SJCRH30 (cell line): ENCODE measurements at regions not wholly inside any gene's neighbourhood (a gene's known extent, or its start where the extent isn't known, plus 50 kb on each side); places are given as distances from the start of the nearest gene placed in this dataset.
"Not testable (repeated sequence)": the region's sequence is repeated elsewhere in the genome, so short reads cannot be mapped to it uniquely, and the experiment has no call there.

Experiments
- DNase-seq, 2 experiments: peaks; one replicate each; pipeline ENCODE4 v3.0.0-alpha.2; 2015 to 2020
- H3K27ac ChIP-seq: fragments of 250-450 bp; sonication (Bioruptor Pico); 2 replicates; pipeline ENCODE4 v1.5.1; 2020; ENCODE audit warnings: mild to moderate bottlenecking, moderate library complexity
- H3K27me3 ChIP-seq: fragments of 250-450 bp; sonication (Bioruptor Pico); 2 replicates; pipeline ENCODE4 v1.5.1; 2020; ENCODE audit warnings: mild to moderate bottlenecking, moderate library complexity
- H3K36me3 ChIP-seq: fragments of 250-450 bp; sonication (Bioruptor Pico); 2 replicates; pipeline ENCODE4 v1.5.1; 2020; ENCODE audit warnings: mild to moderate bottlenecking, moderate library complexity
- H3K4me1 ChIP-seq: fragments of 250-450 bp; sonication (Bioruptor Pico); 2 replicates; pipeline ENCODE4 v1.5.1; 2020; ENCODE audit warnings: mild to moderate bottlenecking, moderate library complexity
- H3K4me3 ChIP-seq: fragments of 250-450 bp; sonication (Bioruptor Pico); 2 replicates; pipeline ENCODE4 v1.5.1; 2020; ENCODE audit warnings: mild to moderate bottlenecking, moderate library complexity
- H3K9me3 ChIP-seq: fragments of 250-450 bp; sonication (Bioruptor Pico); replicated peaks from 2 replicates; pipeline ENCODE4 v1.5.1; 2020; ENCODE audit warnings: mild to moderate bottlenecking, moderate library complexity

DNA sequence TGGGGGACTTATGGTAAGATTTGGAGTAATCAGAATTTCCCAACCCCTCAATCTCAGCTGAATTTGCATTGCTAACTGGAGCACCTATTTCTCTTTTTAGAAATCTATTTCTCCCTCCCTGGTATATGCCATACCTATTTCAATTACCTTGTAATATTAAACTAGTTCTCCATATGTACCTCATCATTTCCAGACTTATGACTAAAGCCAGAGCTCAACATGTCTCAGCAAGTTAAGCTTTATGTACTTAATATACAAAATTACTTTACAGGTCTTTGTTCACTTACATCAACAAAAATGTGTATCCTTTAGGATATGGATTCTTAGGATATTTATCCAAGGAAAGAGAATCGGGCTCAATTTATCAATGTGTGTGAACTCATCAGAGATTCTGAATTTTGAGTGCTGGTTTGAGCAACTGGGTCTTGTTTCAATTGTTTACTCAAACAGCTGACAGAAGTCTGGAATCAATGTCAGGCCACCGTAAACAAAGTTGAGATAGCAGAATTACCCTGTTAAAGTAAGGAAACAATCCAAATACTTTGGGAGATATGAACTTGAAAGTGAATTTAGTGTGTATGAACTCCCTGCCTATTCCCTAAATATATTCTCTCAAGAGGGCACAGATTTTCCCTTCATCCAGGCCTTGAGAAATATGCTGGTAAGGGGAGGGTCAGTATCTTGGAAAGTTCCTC is 199.6 kb downstream of the VEGFC start:
- Histone ChIP-seq H3K4me3 (no peak overlapping the region), H3K27me3 (no peaks in the 10 kb centered on the region), H3K27ac (no peak overlapping the region), H3K4me1 (no peaks in the 10 kb centered on the region), H3K9me3 (no peaks in the 10 kb centered on the region), H3K36me3 (no peaks in the 10 kb centered on the region)
- DNase-seq: no peak

DNA sequence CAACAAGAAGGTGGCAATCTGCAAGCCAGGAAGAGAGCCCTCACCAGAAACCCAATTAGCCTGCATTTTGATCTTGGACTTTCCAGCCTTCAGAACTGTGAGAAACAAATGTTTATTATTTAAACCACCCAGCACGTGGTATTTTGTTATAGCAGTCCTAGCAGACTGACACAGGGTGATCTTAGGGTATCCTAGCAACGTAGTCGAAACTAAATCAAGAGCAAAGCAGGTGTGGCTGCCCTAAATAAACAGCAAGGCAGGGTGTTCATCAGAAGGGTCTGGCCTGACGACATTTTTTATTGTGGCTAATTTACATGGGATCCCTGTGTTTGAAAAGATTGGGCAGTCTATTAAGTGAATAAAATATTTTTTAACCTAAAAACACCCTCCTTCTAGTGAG is 198.8 kb downstream of the VEGFC start:
- H3K27me3 ChIP-seq: no peaks in the 10 kb centered on the region
- no peak for DNase-seq

DNA sequence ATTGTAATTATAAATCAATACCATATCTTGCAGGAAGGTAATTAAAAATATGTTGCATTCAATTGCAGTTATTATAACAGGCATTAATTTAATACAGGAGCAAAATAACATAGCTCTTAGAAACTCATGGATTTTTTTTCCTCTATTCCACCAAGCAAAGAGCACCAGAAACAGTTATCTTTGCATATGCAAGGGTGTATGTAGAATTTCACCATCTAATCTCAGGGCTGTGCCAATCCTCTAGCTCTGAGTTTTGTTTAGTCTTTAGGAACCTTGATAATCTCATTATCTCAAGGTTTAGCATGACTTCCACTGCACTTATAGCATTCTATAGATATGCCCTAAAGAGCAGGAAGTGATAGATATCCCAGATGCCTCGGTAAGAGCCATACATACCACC is 197.5 kb downstream of the VEGFC start:
- Histone ChIP-seq H3K36me3 (no peaks in the 10 kb centered on the region), H3K4me3 (no peak overlapping the region), H3K4me1 (no peaks in the 10 kb centered on the region), H3K27ac (no peak overlapping the region), H3K9me3 (no peaks in the 10 kb centered on the region), H3K27me3 (no peaks in the 10 kb centered on the region)
- no peak for DNase-seq

More for the DNA sequence above, 198.8 kb downstream of the VEGFC start:
- Histone ChIP-seq H3K27ac (no peak overlapping the region), H3K36me3 (no peaks in the 10 kb centered on the region), H3K4me1 (no peaks in the 10 kb centered on the region), H3K9me3 (no peaks in the 10 kb centered on the region), H3K4me3 (no peak overlapping the region)

DNA sequence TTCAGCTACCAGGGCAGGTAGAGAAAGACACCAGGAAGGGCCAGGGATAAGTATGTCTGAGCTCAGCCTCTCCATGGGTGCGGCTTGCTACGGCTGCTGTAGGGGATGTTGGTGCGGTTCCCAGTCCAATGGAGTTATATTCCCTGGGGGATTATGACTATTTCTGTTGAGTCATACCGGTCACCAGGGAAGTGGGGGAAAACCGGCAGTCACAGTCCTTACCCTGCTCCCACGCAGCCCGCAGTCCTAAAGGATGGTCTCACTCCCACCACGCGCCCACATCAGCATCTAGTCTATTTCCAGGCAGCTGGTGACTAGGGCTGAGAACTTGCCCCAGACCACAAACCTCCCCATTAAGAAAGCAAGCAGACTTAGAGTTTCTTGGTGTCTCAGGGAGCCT is 191.6 kb downstream of the VEGFC start:
- Histone ChIP-seq H3K9me3 (no peaks in the 10 kb centered on the region), H3K27me3 (no peaks in the 10 kb centered on the region), H3K36me3 (no peaks in the 10 kb centered on the region), H3K4me3 (no peak overlapping the region), H3K4me1 (no peaks in the 10 kb centered on the region), H3K27ac (no peak overlapping the region)
- DNase-seq: peak in 1 of 2 experiments; percentile 2

DNA sequence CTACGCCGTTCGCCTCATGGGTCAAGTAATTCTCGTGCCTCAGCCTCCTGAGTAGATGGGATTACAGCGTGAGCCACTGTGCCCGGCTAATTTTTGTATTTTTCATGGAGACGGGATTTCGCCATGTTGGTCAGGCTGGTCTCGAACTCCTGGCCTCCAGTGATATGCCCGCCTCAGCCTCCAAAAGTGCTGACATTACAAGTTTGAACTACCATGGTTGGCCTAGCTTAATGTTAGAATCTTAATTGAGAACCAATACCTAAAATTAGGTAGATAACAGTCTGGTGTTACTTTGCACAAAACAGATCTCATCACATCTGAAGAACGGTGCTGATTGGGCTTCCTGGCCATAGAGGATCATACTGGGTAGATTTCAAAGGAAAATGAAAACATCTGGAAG is 184.9 kb downstream of the VEGFC start:
- no peaks in the 10 kb centered on the region for H3K36me3 ChIP-seq
- no peaks in the 10 kb centered on the region for H3K4me1 ChIP-seq
- H3K27me3 ChIP-seq: no peaks in the 10 kb centered on the region
- H3K27ac ChIP-seq: no peak overlapping the region
- H3K9me3 ChIP-seq: no peaks in the 10 kb centered on the region
- no peak for DNase-seq
- no peak overlapping the region for H3K4me3 ChIP-seq

DNA sequence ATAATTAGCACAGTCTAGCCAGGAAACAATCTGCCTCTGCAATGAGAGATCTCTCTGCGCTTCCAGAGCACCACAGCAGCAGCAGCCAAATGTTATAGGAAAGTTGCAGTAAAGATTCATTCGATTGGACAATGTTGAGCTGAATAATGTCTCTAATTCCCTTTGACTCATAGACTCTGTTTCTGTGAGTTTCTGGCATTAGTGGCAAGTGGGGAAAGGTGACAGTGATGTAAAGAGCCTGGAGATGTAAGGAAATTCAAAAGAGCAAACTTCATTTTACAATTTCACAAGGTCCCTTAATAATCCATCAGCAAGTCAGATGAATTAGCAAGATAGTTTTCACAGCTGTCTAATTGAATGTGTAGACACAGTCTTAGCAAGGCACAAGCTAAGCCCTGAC is 184.4 kb downstream of the VEGFC start:
- no peaks in the 10 kb centered on the region for H3K4me1 ChIP-seq
- H3K4me3 ChIP-seq: no peak overlapping the region
- no peaks in the 10 kb centered on the region for H3K27me3 ChIP-seq
- no peak for DNase-seq
- H3K9me3 ChIP-seq: no peaks in the 10 kb centered on the region
- H3K27ac ChIP-seq: no peak overlapping the region
- no peaks in the 10 kb centered on the region for H3K36me3 ChIP-seq

DNA sequence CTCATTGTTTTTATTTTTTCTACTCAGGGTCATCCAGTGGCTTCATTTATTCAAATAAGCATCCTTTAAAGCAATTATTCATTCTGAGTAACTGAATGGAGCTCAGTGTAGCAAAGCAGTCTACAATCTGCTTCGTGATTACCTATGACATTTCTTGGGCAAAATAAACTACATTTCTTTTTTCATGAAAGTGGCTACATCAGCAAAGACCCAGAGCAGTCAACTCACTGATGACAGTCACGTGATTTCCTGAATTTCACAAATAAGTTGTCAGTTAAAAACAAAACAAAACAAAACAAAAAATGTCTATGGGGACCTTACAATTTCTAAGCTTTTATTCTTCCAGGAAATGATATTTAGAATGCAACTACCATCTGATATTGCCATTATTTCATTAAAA is 182.1 kb downstream of the VEGFC start:
- Histone ChIP-seq H3K9me3 (no peaks in the 10 kb centered on the region), H3K36me3 (no peaks in the 10 kb centered on the region), H3K4me1 (no peaks in the 10 kb centered on the region), H3K27ac (no peak overlapping the region), H3K4me3 (no peak overlapping the region), H3K27me3 (no peaks in the 10 kb centered on the region)
- no peak for DNase-seq

DNA sequence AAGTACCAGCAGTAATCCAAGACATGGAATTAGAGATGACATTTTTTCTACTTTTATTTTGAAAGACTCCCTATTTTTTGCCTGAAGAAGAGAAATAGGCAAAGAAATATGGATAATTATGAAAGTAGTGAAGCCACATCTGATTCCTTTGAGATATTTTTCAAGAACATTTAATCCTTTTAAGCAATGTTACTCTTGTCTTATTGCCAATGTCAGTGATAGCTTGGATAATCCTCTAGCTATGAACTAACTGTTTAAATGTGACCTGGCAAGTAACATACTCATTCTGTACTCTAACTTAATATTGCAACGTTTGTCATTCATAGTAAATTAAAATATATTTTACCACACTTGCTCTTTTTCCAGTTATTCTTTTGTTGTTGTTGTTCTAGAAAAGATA is 181.3 kb downstream of the VEGFC start:
- no peak overlapping the region for H3K27ac ChIP-seq
- no peak overlapping the region for H3K4me3 ChIP-seq
- DNase-seq: no peak
- H3K4me1 ChIP-seq: no peaks in the 10 kb centered on the region
- H3K27me3 ChIP-seq: no peaks in the 10 kb centered on the region
- no peaks in the 10 kb centered on the region for H3K9me3 ChIP-seq
- no peaks in the 10 kb centered on the region for H3K36me3 ChIP-seq

DNA sequence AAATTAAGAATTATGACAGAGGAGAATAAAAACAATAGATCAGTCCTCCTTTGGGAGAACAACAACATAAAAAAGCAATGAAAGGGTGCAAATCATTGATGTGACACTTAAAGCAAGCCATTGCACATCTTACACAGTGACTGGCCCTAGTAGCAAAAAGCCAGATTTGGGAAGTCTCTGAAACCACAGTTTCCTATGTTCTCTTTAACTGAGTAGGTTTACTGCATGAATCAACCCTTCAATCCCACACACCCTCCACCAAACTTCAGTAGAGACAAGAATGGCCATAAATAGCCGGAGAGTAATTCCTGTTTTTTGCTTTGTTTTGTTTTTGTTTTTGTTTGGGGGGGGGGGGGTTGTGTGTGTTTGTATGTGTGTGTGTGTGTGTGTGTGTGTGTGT is 180.8 kb downstream of the VEGFC start:
- Histone ChIP-seq H3K4me1 (no peaks in the 10 kb centered on the region), H3K27me3 (no peaks in the 10 kb centered on the region), H3K4me3 (no peak overlapping the region), H3K36me3 (no peaks in the 10 kb centered on the region), H3K27ac (no peak overlapping the region), H3K9me3 (no peaks in the 10 kb centered on the region)
- DNase-seq: no peak

DNA sequence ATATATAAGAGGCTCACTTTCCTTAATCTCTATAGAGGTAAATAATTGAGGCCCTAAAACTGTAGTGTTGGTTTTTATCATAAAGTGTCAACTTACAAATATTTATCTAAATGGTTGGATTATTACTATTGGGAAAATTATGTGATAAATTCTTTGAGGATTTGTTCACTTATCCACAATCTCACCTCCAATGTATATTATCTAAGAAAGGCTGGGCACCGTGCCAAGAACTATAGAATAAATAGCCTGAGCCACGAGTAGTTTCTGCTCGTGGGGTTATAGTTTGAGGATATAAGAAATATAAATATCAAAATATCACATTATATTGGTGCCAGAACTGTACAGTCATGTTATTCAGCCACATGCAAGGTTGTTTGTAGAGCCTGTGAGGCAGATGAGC is 177.9 kb downstream of the VEGFC start:
- Histone ChIP-seq H3K4me3 (no peak overlapping the region), H3K27ac (no peak overlapping the region), H3K9me3 (no peaks in the 10 kb centered on the region), H3K27me3 (no peaks in the 10 kb centered on the region), H3K36me3 (no peaks in the 10 kb centered on the region), H3K4me1 (no peaks in the 10 kb centered on the region)
- peak in 1 of 2 experiments; percentile 22 for DNase-seq

DNA sequence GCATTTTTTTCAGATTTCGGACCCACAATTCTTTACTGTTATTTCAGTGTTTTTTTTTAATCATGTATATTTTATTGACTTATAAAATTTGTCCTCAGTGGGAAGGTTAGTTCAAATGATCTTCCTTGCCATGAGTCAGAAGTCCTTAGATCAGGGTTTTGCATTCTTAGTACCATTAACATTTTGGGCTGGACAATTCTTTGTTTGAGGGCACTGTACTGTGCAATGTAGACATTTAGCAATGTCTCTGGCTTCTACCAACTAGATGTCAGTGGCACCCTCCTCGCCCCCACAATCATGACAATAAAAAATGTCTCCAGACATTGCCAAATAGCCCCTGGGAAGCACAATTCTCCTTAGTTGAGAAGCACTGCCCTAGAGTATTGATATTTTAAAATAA is 176.6 kb downstream of the VEGFC start:
- Histone ChIP-seq H3K27me3 (no peaks in the 10 kb centered on the region), H3K9me3 (no peaks in the 10 kb centered on the region), H3K36me3 (no peaks in the 10 kb centered on the region), H3K4me1 (no peaks in the 10 kb centered on the region), H3K27ac (no peak overlapping the region), H3K4me3 (no peak overlapping the region)
- no peak for DNase-seq

DNA sequence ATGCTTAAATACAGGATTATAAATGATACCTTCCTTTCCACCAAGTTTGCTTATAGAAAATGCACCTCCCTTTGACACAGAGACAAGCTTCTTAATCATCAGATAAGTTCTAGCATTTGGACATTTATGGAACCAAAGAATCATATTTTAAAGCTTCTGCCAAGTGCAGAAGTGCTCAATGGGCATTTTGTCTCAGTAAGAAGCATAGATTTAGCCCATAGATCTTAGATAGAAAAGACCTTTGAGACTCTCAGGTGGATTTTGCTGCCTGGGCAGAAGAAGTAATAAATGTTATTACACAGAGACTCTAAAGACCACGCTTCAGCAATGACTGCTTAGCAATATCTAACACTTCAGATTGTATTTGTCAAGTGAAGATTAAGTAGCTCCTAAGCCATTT is 174.6 kb downstream of the VEGFC start:
- no peaks in the 10 kb centered on the region for H3K36me3 ChIP-seq
- H3K27ac ChIP-seq: no peak overlapping the region
- no peaks in the 10 kb centered on the region for H3K4me1 ChIP-seq
- no peaks in the 10 kb centered on the region for H3K9me3 ChIP-seq
- H3K4me3 ChIP-seq: no peak overlapping the region
- DNase-seq: no peak
- no peaks in the 10 kb centered on the region for H3K27me3 ChIP-seq

DNA sequence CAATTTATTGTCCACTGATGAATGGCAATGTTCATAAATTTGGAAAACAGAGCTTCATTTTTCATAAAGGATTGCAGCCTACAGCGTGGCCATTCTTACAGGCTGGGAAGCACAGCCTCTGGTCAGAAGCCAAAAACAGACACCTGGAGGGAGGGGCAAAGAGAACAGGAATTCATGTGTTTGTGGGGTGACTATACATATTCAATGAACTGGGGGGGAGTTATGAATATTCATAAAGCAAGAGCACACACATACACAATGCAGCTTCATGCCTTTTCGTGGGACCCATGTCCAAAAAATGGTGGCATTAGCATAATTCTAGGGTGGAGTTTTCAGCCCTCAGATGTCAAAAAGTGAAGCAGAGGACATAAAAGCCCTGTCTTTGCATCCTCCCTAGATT is 173.3 kb downstream of the VEGFC start:
- Histone ChIP-seq H3K27me3 (no peaks in the 10 kb centered on the region), H3K4me3 (no peak overlapping the region), H3K9me3 (no peaks in the 10 kb centered on the region), H3K4me1 (no peaks in the 10 kb centered on the region), H3K36me3 (no peaks in the 10 kb centered on the region), H3K27ac (no peak overlapping the region)
- no peak for DNase-seq

DNA sequence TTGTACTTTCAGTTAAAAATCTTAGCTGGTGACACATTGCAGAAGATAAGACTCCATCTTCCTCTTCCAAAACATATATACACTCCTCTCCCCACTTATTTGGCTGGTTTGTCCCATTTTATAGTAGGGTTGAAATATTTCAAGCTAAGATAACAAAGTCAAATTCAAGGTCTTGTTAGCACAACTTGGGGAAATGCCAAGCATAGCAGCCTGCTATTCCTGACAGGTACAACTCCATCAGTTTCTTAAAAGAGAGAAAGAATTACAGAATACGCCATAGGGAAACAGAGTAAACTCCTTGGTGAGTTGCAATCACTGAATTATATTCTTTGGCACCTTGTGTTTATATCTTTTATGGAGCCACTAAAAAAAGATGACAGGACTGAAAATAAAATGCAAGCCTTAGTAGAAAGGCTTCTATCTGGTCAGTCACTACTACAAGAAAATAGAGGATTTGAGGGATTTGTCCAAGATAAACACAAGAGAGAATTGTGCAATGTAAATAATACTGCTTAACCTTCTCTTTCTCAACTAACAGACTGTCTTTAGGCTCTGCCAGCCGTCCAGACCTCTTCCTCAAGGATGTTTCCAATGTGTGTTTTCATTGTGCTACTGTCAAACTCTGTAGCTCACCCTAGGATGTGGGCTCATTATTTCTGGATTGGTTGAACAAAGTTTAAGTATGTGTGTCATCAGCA is 170.3 kb downstream of the VEGFC start:
- Histone ChIP-seq H3K4me3 (no peak overlapping the region), H3K27me3 (no peaks in the 10 kb centered on the region), H3K36me3 (no peaks in the 10 kb centered on the region), H3K9me3 (no peaks in the 10 kb centered on the region), H3K4me1 (no peaks in the 10 kb centered on the region), H3K27ac (no peak overlapping the region)
- no peak for DNase-seq

DNA sequence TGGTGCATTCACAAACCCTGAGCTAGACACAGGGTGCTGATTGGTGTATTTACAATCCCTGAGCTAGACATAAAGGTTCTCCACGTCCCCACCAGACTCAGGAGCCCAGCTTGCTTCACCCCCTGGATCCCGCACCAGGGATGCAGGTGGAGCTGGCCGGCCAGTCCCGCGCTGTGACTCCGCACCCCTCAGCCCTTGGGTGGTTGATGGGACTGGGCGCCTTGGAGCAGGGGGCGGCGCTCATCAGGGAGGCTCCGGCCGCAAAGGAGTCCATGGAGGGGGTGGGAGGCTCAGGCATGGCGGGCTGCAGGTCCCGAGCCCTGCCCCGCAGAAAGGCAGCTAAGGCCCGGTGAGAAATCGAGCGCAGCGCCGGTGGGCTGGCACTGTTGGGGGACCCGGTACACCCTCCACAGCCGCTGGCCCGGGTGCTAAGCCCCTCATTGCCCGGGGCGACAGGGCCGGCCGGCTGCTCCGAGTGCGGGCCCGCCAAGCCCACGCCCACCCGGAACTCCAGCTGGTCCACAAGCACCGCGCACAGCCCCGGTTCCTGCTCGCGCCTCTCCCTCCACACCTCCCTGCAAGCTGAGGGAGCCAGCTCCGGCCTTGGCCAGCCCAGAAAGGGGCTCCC is 167.6 kb downstream of the VEGFC start:
- H3K36me3 ChIP-seq, H3K4me1 ChIP-seq, H3K4me3 ChIP-seq, H3K27ac ChIP-seq, DNase-seq, H3K9me3 ChIP-seq, H3K27me3 ChIP-seq: not testable (repeated sequence)

DNA sequence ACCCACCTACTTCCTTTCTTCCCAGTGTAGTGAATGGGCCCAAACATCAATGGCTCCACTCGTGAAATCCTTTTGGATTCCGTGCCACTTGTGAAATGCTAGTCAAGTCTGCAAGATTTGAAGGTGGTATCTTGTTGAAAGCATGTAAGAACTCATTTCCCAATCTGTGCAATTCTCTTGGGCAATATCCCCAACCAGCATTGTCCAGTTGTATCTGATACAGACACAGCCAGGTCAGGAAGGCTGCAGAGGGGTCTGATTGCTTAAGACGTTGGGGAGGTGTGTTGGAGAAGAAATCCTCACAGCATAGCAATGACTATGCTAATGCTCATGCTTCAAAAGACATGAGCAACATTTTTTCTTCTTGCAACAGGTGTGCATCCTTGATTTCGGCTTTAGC is 164.8 kb downstream of the VEGFC start:
- H3K4me3 ChIP-seq: no peak overlapping the region
- H3K9me3 ChIP-seq: no peaks in the 10 kb centered on the region
- H3K27ac ChIP-seq: no peak overlapping the region
- no peaks in the 10 kb centered on the region for H3K27me3 ChIP-seq
- no peaks in the 10 kb centered on the region for H3K36me3 ChIP-seq
- H3K4me1 ChIP-seq: no peaks in the 10 kb centered on the region
- DNase-seq: no peak
